ENCODE measurements at regions not wholly inside any gene's neighbourhood (a gene's known extent, or its start where the extent isn't known, plus 50 kb on each side); places are given as distances from the start of the nearest gene placed in this dataset.
"Not testable (repeated sequence)": the region's sequence is repeated elsewhere in the genome, so short reads cannot be mapped to it uniquely, and the experiment has no call there.

- peak in 1 of 4 donors; percentile 37 for DNase-seq
- peak; percentile 72 for ATAC-seq
- H3K4me3 ChIP-seq, result no peak overlapping the region
- no peaks in the 10 kb centered on the region for H3K4me1 ChIP-seq
- no peak for TF ChIP-seq CTCF (IDR thresholded peaks at IDR 0.05)
- H3K27me3 ChIP-seq, result no peaks in the 10 kb centered on the region
- no peaks in the 10 kb centered on the region for H3K36me3 ChIP-seq
- no peak overlapping the region for H3K27ac ChIP-seq
- intact Hi-C loops (cut with DNase I), result no loop called here
- H3K9me3 ChIP-seq, result peaks cover 5 to 39% of the 10 kb centered on the region in 2 donors
Measured at GRCh38 chr6:60668428-60668827, 1617.6 kb downstream of the KHDRBS2 start.

- H3K4me3 ChIP-seq; ATAC-seq; intact Hi-C loops (cut with DNase I); H3K36me3 ChIP-seq; H3K4me1 ChIP-seq; H3K27me3 ChIP-seq; H3K27ac ChIP-seq: not testable (repeated sequence)
- H3K9me3 ChIP-seq, result peaks cover 5 to 75% of the 10 kb centered on the region in 2 donors
- peak in 1 of 4 donors; percentile 53 for DNase-seq
Measured at GRCh38 chr6:60663199-60663598, 1622.8 kb downstream of the KHDRBS2 start.

- intact Hi-C loops (cut with DNase I), result no loop called here
- ATAC-seq, result no peak
- no peak for DNase-seq
Measured at GRCh38 chr6:60643870-60644269, 1642.2 kb downstream of the KHDRBS2 start.

GRCh38 chr6:60639185-60639584 lies 1646.8 kb downstream of the KHDRBS2 start:
- H3K36me3 ChIP-seq; H3K27ac ChIP-seq; H3K4me3 ChIP-seq; DNase-seq; H3K27me3 ChIP-seq; intact Hi-C loops (cut with DNase I); H3K4me1 ChIP-seq; ATAC-seq: not testable (repeated sequence)
- peaks cover 0 to 27% of the 10 kb centered on the region in 2 donors for H3K9me3 ChIP-seq

More at GRCh38 chr6:60643870-60644269, 1642.2 kb downstream of the KHDRBS2 start:
- H3K36me3 ChIP-seq, result no peaks in the 10 kb centered on the region
- H3K9me3 ChIP-seq, result peaks cover 0 to 19% of the 10 kb centered on the region in 2 donors
- no peaks in the 10 kb centered on the region for H3K4me1 ChIP-seq
- no peak for TF ChIP-seq CTCF (IDR thresholded peaks at IDR 0.05)
- H3K27ac ChIP-seq, result no peak overlapping the region
- no peaks in the 10 kb centered on the region for H3K27me3 ChIP-seq
- H3K4me3 ChIP-seq, result no peak overlapping the region
